ENCODE measurements at regions not wholly inside any gene's neighbourhood (a gene's known extent, or its start where the extent isn't known, plus 50 kb on each side); places are given as distances from the start of the nearest gene placed in this dataset.

- TF ChIP-seq CTCF (IDR thresholded peaks at IDR 0.05): no peak
- no peak for TF ChIP-seq POLR2A (IDR thresholded peaks at IDR 0.05)
These were observed 152.4 kb downstream of the IRX5 start for GRCh38 chr16:55083052-55083451.
